Endothelial cell (in vitro differentiated cells): ENCODE measurements at regions not wholly inside any gene's neighbourhood (a gene's known extent, or its start where the extent isn't known, plus 50 kb on each side); places are given as distances from the start of the nearest gene placed in this dataset.

Source experiments
- DNase-seq: peaks from one replicate; pipeline ENCODE4 v3.0.0; 2021; ENCODE audit warnings: low spot score
- H3K27ac Mint-ChIP-seq: one replicate; pipeline ENCODE4 v1.8.0; 2021; ENCODE audit warnings: mixed read lengths, inconsistent platforms; ENCODE audit not compliant: unreplicated experiment
- H3K27me3 Mint-ChIP-seq: one replicate; pipeline ENCODE4 v1.8.0; 2021; ENCODE audit warnings: mild to moderate bottlenecking, moderate library complexity, mixed read lengths, inconsistent platforms; ENCODE audit not compliant: unreplicated experiment
- H3K36me3 Mint-ChIP-seq: one replicate; pipeline ENCODE4 v1.8.0; 2021; ENCODE audit warnings: mild to moderate bottlenecking, low read depth, mixed read lengths, inconsistent platforms; ENCODE audit not compliant: unreplicated experiment
- H3K4me1 Mint-ChIP-seq: one replicate; pipeline ENCODE4 v1.8.0; 2021; ENCODE audit warnings: mild to moderate bottlenecking, mixed read lengths, inconsistent platforms; ENCODE audit not compliant: unreplicated experiment
- H3K4me3 Mint-ChIP-seq: one replicate; pipeline ENCODE4 v1.8.0; 2021; ENCODE audit warnings: mild to moderate bottlenecking, mixed read lengths, inconsistent platforms; ENCODE audit not compliant: unreplicated experiment
- H3K9me3 Mint-ChIP-seq: one replicate; pipeline ENCODE4 v1.8.0; 2021; ENCODE audit warnings: mixed read lengths, inconsistent platforms; ENCODE audit not compliant: unreplicated experiment
- TF ChIP-seq, protein P1 (sequence below): fragments of 200-600 bp; sonication (generic); IDR thresholded peaks from one replicate; pipeline ENCODE4 v1.5.0; 2021; ENCODE audit warnings: antibody characterized with exemption; ENCODE audit not compliant: unreplicated experiment

DNA sequence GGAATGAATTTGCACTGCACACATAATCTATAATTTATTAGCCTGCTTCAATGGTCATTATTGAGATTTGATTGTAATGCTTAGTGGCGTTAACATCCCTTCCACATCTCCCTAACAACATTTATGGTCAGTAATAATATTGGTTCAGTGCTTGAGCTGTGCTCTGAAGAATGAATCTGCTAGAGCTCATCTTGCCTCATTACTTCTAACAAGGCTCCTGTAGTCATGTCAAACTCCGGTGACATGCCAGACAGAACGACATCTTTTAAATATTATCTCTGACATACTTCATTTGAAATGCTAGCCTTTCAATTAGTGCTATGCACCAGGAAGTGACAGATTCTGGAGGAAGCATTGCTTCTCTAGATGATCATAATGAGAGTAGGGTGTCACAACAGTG, 240.3 kb upstream of the BTBD3 start:
- Mint-ChIP-seq H3K27me3 (no peaks in the 10 kb centered on the region), H3K36me3 (no peaks in the 10 kb centered on the region), H3K4me1 (no peaks in the 10 kb centered on the region), H3K9me3 (no peaks in the 10 kb centered on the region), H3K4me3 (no peak overlapping the region), H3K27ac (no peak overlapping the region)
- DNase-seq: no peak
- TF ChIP-seq, protein P1, sequence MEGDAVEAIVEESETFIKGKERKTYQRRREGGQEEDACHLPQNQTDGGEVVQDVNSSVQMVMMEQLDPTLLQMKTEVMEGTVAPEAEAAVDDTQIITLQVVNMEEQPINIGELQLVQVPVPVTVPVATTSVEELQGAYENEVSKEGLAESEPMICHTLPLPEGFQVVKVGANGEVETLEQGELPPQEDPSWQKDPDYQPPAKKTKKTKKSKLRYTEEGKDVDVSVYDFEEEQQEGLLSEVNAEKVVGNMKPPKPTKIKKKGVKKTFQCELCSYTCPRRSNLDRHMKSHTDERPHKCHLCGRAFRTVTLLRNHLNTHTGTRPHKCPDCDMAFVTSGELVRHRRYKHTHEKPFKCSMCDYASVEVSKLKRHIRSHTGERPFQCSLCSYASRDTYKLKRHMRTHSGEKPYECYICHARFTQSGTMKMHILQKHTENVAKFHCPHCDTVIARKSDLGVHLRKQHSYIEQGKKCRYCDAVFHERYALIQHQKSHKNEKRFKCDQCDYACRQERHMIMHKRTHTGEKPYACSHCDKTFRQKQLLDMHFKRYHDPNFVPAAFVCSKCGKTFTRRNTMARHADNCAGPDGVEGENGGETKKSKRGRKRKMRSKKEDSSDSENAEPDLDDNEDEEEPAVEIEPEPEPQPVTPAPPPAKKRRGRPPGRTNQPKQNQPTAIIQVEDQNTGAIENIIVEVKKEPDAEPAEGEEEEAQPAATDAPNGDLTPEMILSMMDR: no peak

DNA sequence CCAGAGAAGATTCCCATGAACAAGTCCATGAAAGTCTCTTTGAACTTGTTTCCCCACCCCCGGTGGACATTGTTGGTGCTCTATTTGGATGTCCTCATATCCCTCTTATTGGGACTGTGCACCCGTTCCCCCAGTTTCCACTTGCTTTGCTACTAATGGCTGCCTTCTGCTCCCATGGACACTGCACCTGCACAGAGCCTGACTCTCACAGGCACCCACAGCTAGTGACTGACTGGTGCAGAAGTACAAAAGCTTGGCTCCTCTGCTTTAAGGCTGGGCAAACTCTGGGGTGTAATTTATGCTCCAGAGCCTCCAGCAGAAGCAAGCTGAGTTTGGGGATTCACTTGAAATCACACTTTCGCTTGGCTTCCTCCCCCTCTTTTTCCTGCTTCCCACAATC, 239.9 kb upstream of the BTBD3 start:
- Mint-ChIP-seq H3K4me3 (no peak overlapping the region), H3K27me3 (no peaks in the 10 kb centered on the region), H3K4me1 (no peaks in the 10 kb centered on the region), H3K36me3 (no peaks in the 10 kb centered on the region), H3K27ac (no peak overlapping the region), H3K9me3 (no peaks in the 10 kb centered on the region)
- no peak for DNase-seq
- TF ChIP-seq, protein P1: no peak

DNA sequence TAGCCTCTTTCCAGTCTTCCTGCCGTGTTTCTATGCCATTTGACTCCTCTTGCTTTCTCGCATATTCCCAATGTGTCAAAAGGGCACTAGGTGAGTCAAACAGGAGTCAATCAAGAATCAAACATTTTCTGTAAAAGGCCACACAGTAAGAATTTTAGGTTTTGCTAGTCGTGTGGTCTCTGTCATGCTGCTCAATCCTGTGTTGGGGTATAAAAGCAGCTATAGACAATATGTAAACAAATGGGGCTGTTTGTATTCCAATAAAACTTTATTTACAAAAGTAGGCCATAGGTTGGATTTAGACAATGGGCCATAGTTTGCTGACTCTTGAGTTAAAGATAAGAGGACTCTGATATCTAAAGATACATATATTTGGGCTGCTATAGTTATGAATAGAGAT, 235.4 kb upstream of the BTBD3 start:
- peaks cover 11% of the 10 kb centered on the region for H3K4me1 Mint-ChIP-seq
- DNase-seq: no peak
- no peak overlapping the region for H3K27ac Mint-ChIP-seq
- TF ChIP-seq, protein P1: no peak
- H3K9me3 Mint-ChIP-seq: no peaks in the 10 kb centered on the region
- H3K4me3 Mint-ChIP-seq: no peak overlapping the region
- no peaks in the 10 kb centered on the region for H3K36me3 Mint-ChIP-seq
- no peaks in the 10 kb centered on the region for H3K27me3 Mint-ChIP-seq

DNA sequence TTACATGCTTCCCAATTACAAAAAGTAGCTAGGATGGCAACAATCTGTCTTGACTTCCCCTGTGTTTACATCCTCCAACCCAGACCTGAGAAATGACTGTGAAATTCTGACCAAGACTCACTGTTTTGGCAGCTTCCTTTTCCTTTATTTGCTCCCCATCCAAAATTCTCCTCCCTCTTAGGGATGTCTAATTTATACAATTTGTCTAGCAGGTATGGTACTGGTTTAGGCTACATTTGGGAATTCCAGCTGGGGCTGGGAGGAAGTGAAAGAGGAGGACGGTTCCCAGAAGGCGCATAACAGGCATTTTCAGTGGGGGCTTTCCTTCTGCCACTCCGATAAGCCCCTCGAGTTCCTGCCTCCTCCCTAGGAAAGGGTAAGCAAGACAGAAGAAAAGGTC, 231.5 kb upstream of the BTBD3 start:
- DNase-seq: no peak
- H3K4me1 Mint-ChIP-seq: peaks cover 13% of the 10 kb centered on the region

DNA sequence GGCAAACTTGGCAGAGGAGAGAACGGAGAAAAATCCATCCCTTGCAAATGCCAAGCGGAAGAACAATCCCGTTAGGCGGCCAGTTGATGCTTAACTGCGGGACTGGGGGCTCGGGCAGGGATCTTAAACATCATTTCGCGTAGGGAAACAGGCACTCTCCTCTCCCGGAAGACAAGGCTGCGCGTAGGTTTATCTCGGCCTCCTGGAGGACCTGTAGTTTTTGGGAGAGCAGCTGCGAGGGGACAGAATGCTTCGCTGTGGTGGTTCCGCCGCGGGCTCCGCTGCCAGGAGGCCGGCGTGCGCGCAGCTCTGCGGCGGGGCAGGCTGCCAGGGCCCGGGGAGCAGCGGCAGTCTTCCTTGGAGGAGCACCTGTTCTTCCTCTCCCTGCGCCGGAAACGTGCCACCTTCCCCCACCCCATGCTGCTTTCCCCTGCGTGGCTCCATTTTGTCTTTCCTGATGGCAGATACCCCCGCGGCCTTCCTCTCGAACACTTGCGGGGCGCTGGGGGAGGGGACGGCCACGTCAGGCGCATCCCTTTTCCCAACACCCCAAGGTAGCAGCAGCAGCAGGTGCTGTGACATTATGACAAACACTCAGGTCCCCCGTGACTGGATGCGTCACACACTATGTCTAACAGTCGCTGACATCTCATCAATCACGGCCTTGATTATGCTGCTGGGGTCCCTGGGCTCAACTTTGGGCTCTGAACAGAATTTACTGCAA, 230.7 kb upstream of the BTBD3 start:
- DNase-seq: peak; percentile 26
- no peaks in the 10 kb centered on the region for H3K9me3 Mint-ChIP-seq
- H3K27ac Mint-ChIP-seq: no peak overlapping the region
- H3K4me1 Mint-ChIP-seq: peaks cover 13% of the 10 kb centered on the region
- H3K36me3 Mint-ChIP-seq: no peaks in the 10 kb centered on the region
- TF ChIP-seq, protein P1: no peak
- no peaks in the 10 kb centered on the region for H3K27me3 Mint-ChIP-seq
- H3K4me3 Mint-ChIP-seq: peak overlapping the region; percentile 49

More for the DNA sequence above, 231.5 kb upstream of the BTBD3 start:
- Mint-ChIP-seq H3K27ac (no peak overlapping the region), H3K9me3 (no peaks in the 10 kb centered on the region), H3K36me3 (no peaks in the 10 kb centered on the region), H3K4me3 (no peak overlapping the region), H3K27me3 (no peaks in the 10 kb centered on the region)
- TF ChIP-seq, protein P1: no peak
